LNCAP (cell line): ENCODE measurements at regions not wholly inside any gene's neighbourhood (a gene's known extent, or its start where the extent isn't known, plus 50 kb on each side); places are given as distances from the start of the nearest gene placed in this dataset.

Experiments used
- CTCF ChIP-seq: fragments of 450-650 bp; IDR thresholded peaks from 2 replicates; pipeline ENCODE4 v1.5.1; 2017; ENCODE audit warnings: mild to moderate bottlenecking

GRCh38 chr9:673264-673965 lies 168.1 kb upstream of the DMRT1 start:
- TF ChIP-seq CTCF = no peak

GRCh38 chr9:673966-674526 lies 167.5 kb upstream of the DMRT1 start:
- no peak for TF ChIP-seq CTCF

- no peak for TF ChIP-seq CTCF
Measured at GRCh38 chr9:675697-676370, 165.7 kb upstream of the DMRT1 start.

GRCh38 chr9:676780-677438 lies 164.6 kb upstream of the DMRT1 start:
- no peak for TF ChIP-seq CTCF

- TF ChIP-seq CTCF = no peak
Measured at GRCh38 chr9:677461-678097, 163.9 kb upstream of the DMRT1 start.

- TF ChIP-seq CTCF = no peak
Measured at GRCh38 chr9:678897-679296, 162.6 kb upstream of the DMRT1 start.

- no peak for TF ChIP-seq CTCF
Measured at GRCh38 chr9:679462-679861, 162.0 kb upstream of the DMRT1 start.
